ENCODE measurements at regions not wholly inside any gene's neighbourhood (a gene's known extent, or its start where the extent isn't known, plus 50 kb on each side); places are given as distances from the start of the nearest gene placed in this dataset.

- DNase-seq, result no peak
Measured at GRCh38 chr5:124289641-124290311, 456.7 kb downstream of the ZNF608 start.

GRCh38 chr5:124289130-124289529 lies 457.3 kb downstream of the ZNF608 start:
- no peak for DNase-seq

- no peak for DNase-seq
Measured at GRCh38 chr5:124287813-124288212, 458.6 kb downstream of the ZNF608 start.

- no peak for DNase-seq
Measured at GRCh38 chr5:124285733-124286132, 460.7 kb downstream of the ZNF608 start.

DNA sequence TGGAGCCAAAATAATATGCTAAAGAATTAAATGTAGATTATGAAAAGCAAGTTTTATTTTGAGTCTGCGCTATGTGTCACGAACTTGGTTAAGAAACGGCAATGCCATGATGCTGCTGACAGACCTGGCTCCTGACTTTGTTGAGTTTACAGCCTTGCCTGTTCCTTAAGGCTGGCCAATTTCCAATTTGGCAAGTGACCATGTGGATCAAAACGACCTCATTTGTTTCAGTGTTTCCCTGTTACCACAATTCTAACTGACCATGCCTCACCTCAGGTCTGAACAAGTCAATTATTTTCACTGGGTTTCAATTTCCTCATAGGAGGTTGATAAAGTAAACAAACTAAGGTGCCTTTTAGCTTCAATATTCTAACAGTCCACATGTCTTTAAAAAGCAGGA lies 461.4 kb downstream of the ZNF608 start:
- DNase-seq, result no peak

- DNase-seq, result no peak
Measured at GRCh38 chr5:124283031-124283430, 463.4 kb downstream of the ZNF608 start.

DNA sequence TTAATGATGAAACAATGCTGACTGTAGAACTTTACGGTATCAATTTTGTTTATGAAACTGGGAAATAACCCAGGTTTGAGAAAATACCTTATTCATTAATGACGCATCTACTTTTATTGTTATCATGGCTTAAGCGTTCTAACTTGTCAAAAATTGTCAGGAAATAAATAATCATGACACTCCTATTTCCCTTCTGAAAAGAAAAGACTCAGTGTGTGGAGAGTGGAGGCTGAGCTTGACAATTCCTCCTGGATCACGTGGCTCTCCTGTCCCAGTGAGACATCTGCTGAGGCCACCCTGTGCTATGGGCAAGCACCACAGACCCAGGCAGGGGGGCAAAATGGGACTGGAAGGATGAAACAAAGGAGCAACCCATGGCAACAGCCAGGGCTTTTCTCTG lies 466.4 kb downstream of the ZNF608 start:
- no peak for DNase-seq

DNA sequence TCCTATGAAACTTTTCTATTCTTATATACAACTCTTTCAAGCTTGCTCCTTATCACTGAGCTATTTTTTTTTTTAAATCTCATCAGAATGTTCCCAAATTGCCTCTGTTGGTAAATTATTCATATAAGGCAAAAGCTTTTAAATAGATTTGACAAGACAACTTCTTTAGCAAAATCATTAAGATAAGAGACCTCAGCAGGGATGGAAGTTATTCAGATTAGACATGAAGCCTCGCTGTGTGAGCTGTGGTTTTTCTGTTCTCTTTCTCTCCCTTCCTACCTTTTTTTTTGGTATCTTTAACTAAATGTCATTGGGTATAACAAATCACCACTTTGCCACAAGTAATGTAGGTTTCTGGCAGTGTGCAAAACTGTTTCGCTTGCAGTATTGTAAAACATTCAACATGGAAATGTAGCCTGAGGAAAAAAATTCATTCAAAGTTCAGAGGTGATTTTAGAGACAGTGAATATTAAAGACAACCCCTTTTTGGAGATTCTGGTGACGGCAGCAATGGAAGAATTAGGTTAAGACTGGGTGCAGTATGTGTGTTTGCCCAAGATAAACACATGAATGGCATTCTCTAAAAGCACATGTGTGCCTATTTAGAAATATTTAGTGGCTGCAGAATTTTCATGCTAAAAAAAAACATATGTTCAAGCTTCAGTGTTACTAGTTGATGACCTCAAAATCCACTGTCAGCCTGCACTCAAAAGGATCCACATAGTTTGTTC lies 467.1 kb downstream of the ZNF608 start:
- no peak for DNase-seq

DNA sequence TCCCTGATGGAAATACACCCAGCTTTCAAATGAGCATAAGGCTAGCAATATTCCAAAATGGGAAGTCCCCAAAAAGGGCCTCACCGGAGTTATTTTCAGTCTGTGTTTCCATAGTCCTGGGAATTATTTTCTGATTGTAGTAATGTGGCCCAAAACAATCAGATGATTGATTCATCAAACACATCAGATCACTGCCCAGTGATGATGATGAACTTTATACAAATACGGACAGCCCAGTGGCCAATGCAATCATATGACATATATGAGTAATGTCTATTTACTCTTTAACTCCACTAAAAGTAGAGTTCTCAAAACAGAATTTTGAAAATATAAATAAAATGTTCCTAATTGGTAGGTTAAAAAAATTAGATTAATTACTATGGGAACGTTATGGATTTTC lies 467.8 kb downstream of the ZNF608 start:
- no peak for DNase-seq

- no peak for DNase-seq
Measured at GRCh38 chr5:124277767-124278545, 468.5 kb downstream of the ZNF608 start.

DNA sequence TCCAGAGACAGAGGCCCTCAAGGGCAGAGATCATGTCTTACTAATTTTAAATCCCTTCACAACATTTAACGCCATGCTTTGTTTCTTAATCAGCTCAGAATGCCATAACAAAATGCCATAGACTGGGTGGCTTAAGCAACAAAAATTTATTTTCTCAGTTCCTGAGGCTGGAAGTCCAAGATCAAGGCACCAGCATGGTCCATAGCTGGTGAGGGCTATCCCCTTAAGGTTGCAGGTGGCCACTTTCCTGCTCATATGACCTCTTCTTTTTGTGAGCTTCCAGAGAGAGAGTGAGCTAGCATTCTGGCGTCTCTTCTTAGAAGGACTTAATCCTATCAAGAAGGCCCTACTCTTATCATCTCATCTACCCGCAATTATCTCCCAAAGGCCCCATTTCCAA lies 470.3 kb downstream of the ZNF608 start:
- no peak for DNase-seq

DNA sequence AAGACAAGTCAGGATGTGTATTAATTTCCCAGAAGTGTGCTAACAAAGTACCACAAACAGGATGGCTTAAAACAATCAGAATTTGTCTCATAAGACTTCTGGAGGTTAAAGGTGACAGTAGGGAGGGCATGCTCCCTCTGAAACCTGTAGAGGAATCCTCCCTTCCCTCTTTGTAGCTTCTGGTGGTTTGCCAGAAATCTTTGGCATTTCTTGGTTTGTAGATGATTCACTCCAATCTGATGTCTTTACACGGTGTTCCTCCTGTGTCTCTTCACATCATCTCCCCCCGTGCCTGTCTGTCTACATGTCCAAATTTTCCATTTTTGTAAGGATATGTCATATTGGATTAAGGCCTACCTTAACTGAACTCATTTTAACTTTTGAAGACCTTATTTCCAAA lies 471.5 kb downstream of the ZNF608 start:
- no peak for DNase-seq

GRCh38 chr5:124264499-124264898 lies 481.9 kb downstream of the ZNF608 start:
- no peak for DNase-seq

DNA sequence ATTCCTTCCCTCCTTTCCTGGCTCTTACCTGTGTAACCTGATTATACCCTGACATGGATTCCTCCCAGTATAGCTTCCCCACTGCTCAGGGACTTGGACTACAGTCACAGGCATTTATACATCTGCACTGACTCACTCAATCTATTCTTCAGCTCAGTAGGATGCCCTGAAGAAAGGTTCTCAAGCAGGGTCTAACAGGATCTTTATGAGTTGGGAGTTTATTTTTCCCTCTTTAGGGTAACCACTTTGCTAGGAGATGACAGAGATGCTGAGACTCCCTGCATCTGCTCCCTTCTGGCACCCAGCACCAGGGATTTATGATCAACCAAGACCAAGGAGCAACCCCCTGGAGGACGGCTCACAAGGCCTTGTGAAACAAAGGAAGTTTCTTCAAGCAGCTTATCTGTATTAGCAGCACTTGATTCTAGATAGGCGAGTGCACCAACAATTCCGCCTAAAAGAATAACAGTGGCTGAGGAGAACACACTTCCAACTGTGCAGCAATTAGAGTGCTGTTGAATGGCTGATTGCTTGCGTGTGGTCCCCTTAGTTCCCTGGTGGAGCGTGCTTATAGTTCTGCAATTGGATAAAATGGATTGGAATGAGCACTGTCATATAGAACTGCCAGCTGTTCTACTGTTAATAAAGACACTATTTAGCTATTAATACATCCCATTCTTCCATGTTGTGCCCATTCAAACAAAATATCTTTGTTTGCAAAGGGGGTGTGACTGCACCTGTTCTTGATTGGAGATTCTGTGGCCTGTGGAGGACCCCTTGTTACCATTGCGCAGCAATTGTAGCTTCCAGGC lies 482.6 kb downstream of the ZNF608 start:
- DNase-seq, result no peak

DNA sequence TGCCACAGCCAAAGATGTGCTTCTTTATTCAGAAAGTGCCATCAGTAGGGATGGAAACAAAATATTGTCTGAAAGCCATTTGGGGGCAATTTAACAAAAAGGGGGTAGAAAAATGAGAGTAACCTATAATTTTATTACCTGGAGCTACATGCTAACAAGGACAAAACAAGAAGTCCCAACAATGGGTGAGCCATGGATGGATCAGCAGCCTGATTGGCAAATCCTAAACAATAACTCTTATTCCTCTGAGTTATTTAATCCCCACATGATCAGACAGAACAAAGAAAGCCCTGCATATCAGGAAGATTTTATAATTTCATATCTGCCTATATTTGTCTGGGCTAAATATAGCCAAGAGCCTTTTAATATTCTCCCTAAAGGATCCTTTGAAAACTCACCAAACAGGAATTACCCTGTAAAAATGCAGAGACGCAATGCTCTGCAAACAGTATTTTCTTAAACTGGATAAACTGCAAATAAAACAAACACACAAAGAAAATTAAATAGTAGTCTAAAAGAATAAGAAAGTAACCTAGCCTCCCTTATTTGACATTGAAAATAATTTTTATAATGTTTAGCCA lies 483.4 kb downstream of the ZNF608 start:
- DNase-seq, result no peak

GRCh38 chr5:124262470-124262869 lies 484.0 kb downstream of the ZNF608 start:
- DNase-seq, result no peak

DNA sequence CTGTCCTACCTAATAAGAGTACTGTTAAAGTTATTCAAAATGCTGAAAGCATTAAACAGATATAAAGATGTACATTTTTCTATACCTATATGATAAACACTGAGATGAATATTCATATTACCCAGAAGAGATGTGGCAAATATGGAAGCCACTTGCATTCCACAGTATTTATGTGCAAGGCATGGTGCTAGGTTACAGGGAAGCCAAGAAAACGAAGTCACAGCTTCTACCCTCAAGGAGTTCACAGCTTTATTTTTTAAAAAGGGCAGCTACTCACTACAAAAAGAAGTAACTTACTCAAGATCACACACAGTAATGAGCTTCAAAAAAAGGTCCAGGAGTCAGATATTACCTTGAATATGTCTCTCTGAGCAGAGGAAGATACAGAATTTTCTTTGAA lies 484.6 kb downstream of the ZNF608 start:
- DNase-seq, result no peak

- no peak for DNase-seq
Measured at GRCh38 chr5:124260921-124261515, 485.4 kb downstream of the ZNF608 start.

GRCh38 chr5:124259017-124259416 lies 487.4 kb downstream of the ZNF608 start:
- DNase-seq, result no peak

DNA sequence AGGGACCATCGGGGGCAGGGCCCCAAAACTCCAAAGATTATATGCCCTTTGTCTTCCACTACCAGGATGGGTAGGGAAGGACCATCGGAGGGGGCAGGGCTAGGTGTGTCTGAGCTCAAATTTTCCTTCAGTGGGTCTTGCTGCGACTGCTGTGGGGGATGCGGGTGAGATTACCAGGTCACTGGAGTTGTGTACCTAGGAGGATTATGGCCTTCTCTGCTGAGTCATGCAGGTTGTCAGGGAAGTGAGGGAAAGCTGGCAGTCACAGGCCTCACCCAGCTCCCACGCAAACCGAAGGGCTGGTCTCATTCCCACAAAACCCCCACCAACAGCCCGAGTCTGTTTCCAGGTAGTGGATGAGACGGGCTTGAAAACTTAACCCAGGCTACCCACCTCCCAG lies 489.4 kb downstream of the ZNF608 start:
- DNase-seq, result no peak

- no peak for DNase-seq
Measured at GRCh38 chr5:124253203-124253810, 493.1 kb downstream of the ZNF608 start.

GRCh38 chr5:124252747-124253146 lies 493.7 kb downstream of the ZNF608 start:
- DNase-seq, result no peak
